Neutrophil (primary cell): ENCODE measurements at regions not wholly inside any gene's neighbourhood (a gene's known extent, or its start where the extent isn't known, plus 50 kb on each side); places are given as distances from the start of the nearest gene placed in this dataset.
A peak's percentile ranks its signal among the peaks of the same experiment; 100 is the strongest.

Experiments
- H3K27ac ChIP-seq: fragments of 200-600 bp; sonication (generic); 2 replicates; pipeline ENCODE4 v1.5.1; 2016; ENCODE audit warnings: mild to moderate bottlenecking, moderate library complexity
- H3K27me3 ChIP-seq: fragments of 200-600 bp; sonication (generic); 2 replicates; pipeline ENCODE4 v1.6.0; 2016; ENCODE audit warnings: mild to moderate bottlenecking
- H3K36me3 ChIP-seq: fragments of 200-600 bp; sonication (generic); 2 replicates; pipeline ENCODE4 v1.5.1; 2017
- H3K4me1 ChIP-seq, 2 experiments: fragments of 200-600 bp in 1 of 2; sonication (generic) in 1 of 2; 1 replicate in 1 of 2; 2 replicates in 1 of 2; pipeline versions ENCODE4 v1.5.1 to v1.6.1; 2013 to 2016; ENCODE audit warnings: low read depth in 1 of 2, low read length in 1 of 2, mild to moderate bottlenecking in 1 of 2, moderate library complexity in 1 of 2; ENCODE audit not compliant: control insufficient read depth in 1 of 2, insufficient read depth in 1 of 2
- H3K4me3 ChIP-seq, 2 experiments: fragments of 200-600 bp in 1 of 2; sonication (generic) in 1 of 2; 1 replicate in 1 of 2; 2 replicates in 1 of 2; pipeline ENCODE4 v1.5.1; 2013 to 2016; ENCODE audit warnings: low read depth in 1 of 2, low read length in 1 of 2, mild to moderate bottlenecking in 1 of 2, moderate library complexity in 1 of 2
- H3K9me3 ChIP-seq: fragments of 200-600 bp; sonication (generic); 2 replicates; pipeline ENCODE4 v1.5.1; 2016
- TF ChIP-seq, protein P1 (sequence below): fragments of 200-600 bp; sonication (generic); IDR thresholded peaks from 2 replicates; pipeline ENCODE4 v1.5.1; 2016; ENCODE audit warnings: antibody characterized with exemption

DNA sequence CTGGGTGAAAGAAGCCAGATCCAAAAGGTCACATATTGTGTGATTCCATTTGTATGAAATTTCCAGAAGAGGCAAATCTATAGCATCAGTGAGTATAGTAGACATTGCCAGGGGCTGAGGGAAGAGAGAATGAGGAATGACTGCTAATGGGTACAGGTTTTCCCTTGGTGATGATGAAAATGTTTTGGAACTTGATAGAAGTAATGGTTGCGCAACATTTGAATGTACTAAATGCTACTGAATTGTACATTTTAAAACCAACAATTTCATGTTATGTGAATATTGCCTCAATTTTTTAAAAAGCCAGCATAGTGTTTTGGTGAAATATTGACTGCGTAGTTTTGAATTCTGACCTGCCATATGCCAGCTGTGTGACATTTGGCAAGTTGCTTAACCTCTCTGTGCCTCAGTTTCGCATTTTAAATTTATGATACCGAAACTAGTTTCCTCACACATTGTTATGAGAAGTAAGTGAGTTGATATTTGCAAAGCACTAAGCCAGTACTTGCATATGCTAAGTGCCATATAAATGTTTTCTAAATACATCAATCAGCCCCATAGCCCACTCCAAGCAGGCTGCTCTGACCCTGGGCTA is 75.4 kb upstream of the TMEM45B start:
- no peak overlapping the region for H3K4me3 ChIP-seq
- TF ChIP-seq, protein P1, sequence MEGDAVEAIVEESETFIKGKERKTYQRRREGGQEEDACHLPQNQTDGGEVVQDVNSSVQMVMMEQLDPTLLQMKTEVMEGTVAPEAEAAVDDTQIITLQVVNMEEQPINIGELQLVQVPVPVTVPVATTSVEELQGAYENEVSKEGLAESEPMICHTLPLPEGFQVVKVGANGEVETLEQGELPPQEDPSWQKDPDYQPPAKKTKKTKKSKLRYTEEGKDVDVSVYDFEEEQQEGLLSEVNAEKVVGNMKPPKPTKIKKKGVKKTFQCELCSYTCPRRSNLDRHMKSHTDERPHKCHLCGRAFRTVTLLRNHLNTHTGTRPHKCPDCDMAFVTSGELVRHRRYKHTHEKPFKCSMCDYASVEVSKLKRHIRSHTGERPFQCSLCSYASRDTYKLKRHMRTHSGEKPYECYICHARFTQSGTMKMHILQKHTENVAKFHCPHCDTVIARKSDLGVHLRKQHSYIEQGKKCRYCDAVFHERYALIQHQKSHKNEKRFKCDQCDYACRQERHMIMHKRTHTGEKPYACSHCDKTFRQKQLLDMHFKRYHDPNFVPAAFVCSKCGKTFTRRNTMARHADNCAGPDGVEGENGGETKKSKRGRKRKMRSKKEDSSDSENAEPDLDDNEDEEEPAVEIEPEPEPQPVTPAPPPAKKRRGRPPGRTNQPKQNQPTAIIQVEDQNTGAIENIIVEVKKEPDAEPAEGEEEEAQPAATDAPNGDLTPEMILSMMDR, result no peak
- H3K27ac ChIP-seq, result no peak overlapping the region
- H3K36me3 ChIP-seq, result no peaks in the 10 kb centered on the region
- no peaks in the 10 kb centered on the region for H3K4me1 ChIP-seq
- no peaks in the 10 kb centered on the region for H3K9me3 ChIP-seq
- peaks cover 40% of the 10 kb centered on the region for H3K27me3 ChIP-seq

DNA sequence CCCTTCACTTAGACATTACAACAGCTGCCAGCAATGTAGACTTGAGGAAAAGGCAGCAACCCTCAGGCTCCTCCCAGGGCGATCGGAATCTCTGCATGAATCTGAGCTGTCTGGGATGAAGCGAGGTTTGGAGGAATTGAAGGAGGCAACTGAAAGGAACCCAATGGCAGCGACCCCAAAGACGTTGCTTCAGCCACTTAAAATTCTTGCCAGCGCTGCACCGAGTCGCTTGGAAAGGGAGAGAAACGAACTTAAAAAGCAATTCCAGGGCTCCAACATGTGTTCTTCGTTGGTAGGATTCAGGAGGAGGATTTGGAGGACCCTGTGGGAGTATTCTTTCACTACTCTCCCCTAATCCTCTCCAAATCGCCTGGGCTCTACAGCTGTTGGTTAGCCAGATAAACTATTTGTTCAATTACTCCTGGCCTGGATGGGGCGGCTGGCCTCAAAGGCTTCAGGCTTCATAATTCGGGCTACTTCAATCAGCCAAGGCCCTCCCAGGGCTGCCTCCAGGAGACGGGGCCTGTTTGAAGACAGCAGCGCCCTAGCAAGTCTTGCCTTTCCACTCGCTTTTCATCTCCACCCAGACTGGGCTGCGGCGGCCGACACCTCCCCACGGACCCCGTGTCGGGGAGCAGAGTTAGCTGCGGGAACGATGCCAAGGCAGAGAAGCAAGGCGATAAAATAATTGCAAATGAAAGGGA is 72.4 kb upstream of the TMEM45B start:
- TF ChIP-seq, protein P1, result no peak
- no peaks in the 10 kb centered on the region for H3K9me3 ChIP-seq
- H3K27me3 ChIP-seq, result peaks cover 31% of the 10 kb centered on the region

DNA sequence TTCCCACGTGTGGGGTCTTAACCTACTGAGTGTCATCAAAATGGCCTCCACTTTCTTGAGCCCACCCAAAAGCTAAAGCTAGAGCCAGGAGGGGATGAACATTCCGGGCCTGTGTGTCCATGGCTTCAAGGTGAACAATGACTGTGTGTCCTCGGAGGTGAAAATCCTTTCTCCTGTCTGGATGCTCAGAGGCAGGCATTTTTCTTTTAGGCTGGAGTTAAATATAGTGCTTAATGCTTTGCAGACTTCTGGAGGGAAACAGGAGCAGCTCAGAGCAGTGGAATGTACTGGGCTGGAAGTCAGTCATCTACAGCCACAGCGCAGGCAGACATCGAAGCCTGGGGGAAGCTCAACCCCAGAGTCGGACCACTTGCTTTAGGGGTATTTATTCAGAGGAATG is 68.6 kb upstream of the TMEM45B start:
- peaks cover 41% of the 10 kb centered on the region for H3K27me3 ChIP-seq
- TF ChIP-seq, protein P1, result no peak
- peaks cover 0 to 7% of the 10 kb centered on the region in 2 experiments for H3K4me1 ChIP-seq
- H3K4me3 ChIP-seq, result no peak overlapping the region
- no peaks in the 10 kb centered on the region for H3K36me3 ChIP-seq
- no peak overlapping the region for H3K27ac ChIP-seq
- no peaks in the 10 kb centered on the region for H3K9me3 ChIP-seq

More for the DNA sequence above, 72.4 kb upstream of the TMEM45B start:
- no peaks in the 10 kb centered on the region for H3K36me3 ChIP-seq
- no peak overlapping the region for H3K4me3 ChIP-seq
- H3K27ac ChIP-seq, result no peak overlapping the region
- H3K4me1 ChIP-seq, result no peaks in the 10 kb centered on the region

DNA sequence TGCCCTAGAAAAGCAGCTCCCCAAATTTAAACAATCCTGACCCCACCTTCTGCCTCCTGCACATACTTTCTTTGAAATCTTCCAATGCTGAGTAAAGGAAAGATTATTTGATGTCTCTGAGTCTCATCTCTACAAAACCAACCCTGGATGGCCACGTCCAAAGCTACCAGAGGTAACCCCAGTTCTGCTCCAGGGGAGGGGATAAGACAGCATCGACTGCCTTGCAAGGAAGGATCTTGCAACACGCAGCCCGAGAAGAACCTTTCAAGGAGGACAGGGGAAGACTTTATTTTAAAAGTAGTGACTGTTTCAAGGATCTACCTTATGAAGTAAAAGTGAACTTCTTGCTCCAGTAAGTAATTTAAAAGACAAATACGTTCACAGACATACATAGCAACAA is 66.5 kb upstream of the TMEM45B start:
- Histone ChIP-seq H3K36me3 (no peaks in the 10 kb centered on the region), H3K4me1 (peaks cover 0 to 7% of the 10 kb centered on the region in 2 experiments), H3K9me3 (no peaks in the 10 kb centered on the region), H3K27me3 (peaks cover 49% of the 10 kb centered on the region), H3K27ac (no peak overlapping the region), H3K4me3 (no peak overlapping the region)
- TF ChIP-seq, protein P1, result no peak

DNA sequence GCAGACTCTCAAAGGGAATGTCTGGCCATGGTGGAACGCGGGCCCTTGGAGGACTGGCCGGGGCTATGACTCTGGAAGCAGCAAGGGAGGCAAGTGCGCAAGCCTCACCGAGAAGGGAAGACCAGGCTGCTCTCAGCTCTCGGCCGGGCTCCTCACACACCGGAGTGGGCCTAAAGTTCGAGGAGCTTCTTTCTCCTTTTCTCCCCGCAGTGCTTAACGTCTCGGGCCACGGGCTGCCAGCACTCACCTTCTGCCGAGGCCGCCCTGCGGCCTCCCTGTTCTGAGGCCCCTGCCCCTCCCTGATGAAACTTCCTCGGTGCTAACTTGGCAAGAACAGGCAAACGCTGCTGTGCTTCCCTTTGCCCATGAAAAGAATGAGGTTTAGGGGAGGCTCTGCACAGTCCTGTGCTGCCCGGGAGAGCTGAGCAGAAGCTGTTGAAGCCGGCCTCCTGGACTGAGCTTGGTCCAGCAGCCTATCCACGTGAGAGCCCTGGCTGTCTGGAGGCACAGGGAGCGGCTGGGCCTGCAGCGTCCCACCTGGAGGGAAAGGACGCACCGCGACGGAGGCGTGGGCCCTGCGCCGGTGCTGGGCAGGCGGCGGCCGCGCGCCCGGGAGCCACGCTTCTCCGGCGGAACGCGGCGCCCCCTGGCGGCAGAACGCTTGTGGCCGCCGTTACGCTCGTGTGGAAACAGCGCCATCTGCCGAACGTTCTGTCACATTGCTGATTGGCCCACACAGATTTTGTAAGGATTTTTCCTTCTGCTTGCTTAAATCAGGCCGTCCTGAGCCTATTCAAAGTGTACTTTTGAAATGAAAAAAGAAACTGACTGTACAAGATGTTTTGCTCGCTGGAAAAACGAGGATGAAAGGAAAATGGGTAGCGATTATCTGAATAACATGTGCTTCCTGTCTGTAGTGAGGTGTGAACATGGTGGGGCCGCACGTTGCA is 65.0 kb upstream of the TMEM45B start:
- Histone ChIP-seq H3K4me1 (peaks cover 0 to 7% of the 10 kb centered on the region in 2 experiments), H3K36me3 (no peaks in the 10 kb centered on the region), H3K9me3 (no peaks in the 10 kb centered on the region), H3K27ac (no peak overlapping the region), H3K4me3 (peak overlapping the region in 1 of 2 experiments; percentile 10), H3K27me3 (peaks cover 57% of the 10 kb centered on the region)
- TF ChIP-seq, protein P1, result peak; percentile 94
